Adrenal gland (tissue), 9 donors: ENCODE measurements at regions not wholly inside any gene's neighbourhood (a gene's known extent, or its start where the extent isn't known, plus 50 kb on each side); places are given as distances from the start of the nearest gene placed in this dataset.

Experiments
- DNase-seq, 7 donors: peaks; one replicate each; pipeline ENCODE4 v3.0.0-alpha.2; 2019 to 2020
- H3K27ac ChIP-seq, 5 donors: fragments of 200-600 bp; sonication (generic) in 4 of 5; 1 replicate in 3 of 5; 2 replicates in 2 of 5; pipeline versions ENCODE4 v1.5.1 to v1.8.0; 2016 to 2020; ENCODE audit warnings: mild to moderate bottlenecking in 1 of 5
- H3K27me3 ChIP-seq: fragments of 200-600 bp; 2 replicates; pipeline ENCODE4 v1.8.0; 2021
- H3K36me3 ChIP-seq, 2 donors: fragments of 200-600 bp; replicated peaks in 1 of 2; 1 replicate in 1 of 2; 2 replicates in 1 of 2; pipeline versions ENCODE4 v1.5.1 to v1.8.0; 2018 to 2022
- H3K4me1 ChIP-seq, 2 donors: fragments of 200-600 bp; replicated peaks in 1 of 2; 1 replicate in 1 of 2; 2 replicates in 1 of 2; pipeline versions ENCODE4 v1.5.1 to v1.8.0; 2018 to 2021
- H3K4me3 ChIP-seq, 4 donors: fragments of 200-600 bp; sonication (generic) in 3 of 4; one replicate each; pipeline ENCODE4 v1.5.1; 2016 to 2018
- H3K9me3 ChIP-seq, 3 donors: fragments of 200-600 bp; sonication (generic) in 1 of 3; replicated peaks in 1 of 3; 1 replicate in 2 of 3; 2 replicates in 1 of 3; pipeline versions ENCODE4 v1.5.1 to v1.8.0; 2016 to 2021
- CTCF ChIP-seq, 6 experiments: fragments of 450-650 bp in 4 of 6; fragments of 200-600 bp in 2 of 6; sonication (generic) in 1 of 6; IDR thresholded peaks; 1 replicate in 5 of 6; 2 replicates in 1 of 6; pipeline versions ENCODE4 v1.5.1 to v1.8.0; 2016 to 2021; ENCODE audit warnings: antibody characterized with exemption in 6 of 6, mild to moderate bottlenecking in 2 of 6, moderate library complexity in 1 of 6
- POLR2A ChIP-seq, 2 donors: fragments of 450-650 bp; IDR thresholded peaks; one replicate each; pipeline ENCODE4 v1.6.1; 2017; ENCODE audit warnings: antibody characterized with exemption in 2 of 2, mild to moderate bottlenecking in 2 of 2, moderate library complexity in 1 of 2
- WGBS, 4 donors: extraction: QIAGEN DNeasy Blood & Tissue Kit in 2 of 4; methylation state at CpG; one replicate each; pipeline versions ENCODE4 v1.1.5 to v1.1.7; 2013 to 2017; 5-methylcytosine and 5-hydroxymethylcytosine counted together
- intact Hi-C, 2 donors: fragments of 100-400 bp; cut with DNase I; formaldehyde crosslinking; loops; one replicate each; pipeline versions ENCODE4 v1.14.1 to v1.15.0; 2022 to 2023
- donor health status: healthy with polysubstance abuse.
- donor health status: Bipolar disorder and iron deficiency.
- donor health status: DM: yes; HTN: yes; CAD: no.
- donor health status: DM: no; HTN: no; CAD: no.
- donor health status: DM: no; HTN: no; CAD: no.

GRCh38 chrX:39519566-39520301 is 578.0 kb downstream of the BCOR start:
- intact Hi-C loops, result no loop called here
- TF ChIP-seq POLR2A (IDR thresholded peaks at IDR 0.05) (no peak), CTCF (IDR thresholded peaks at IDR 0.05) (no peak)
- Histone ChIP-seq H3K27ac (no peak overlapping the region), H3K4me1 (no peaks in the 10 kb centered on the region), H3K9me3 (no peaks in the 10 kb centered on the region), H3K36me3 (no peaks in the 10 kb centered on the region), H3K27me3 (peaks cover 9% of the 10 kb centered on the region), H3K4me3 (no peak overlapping the region)
- no peak for DNase-seq
- 62 to 67% (median 65%) methylated on average over 9 to 14 of the region's 14 CpGs for WGBS, 4 donors

- 50 to 95% (median 83%) methylated on average over 2 to 3 of the region's 3 CpGs for WGBS, 4 donors
- no peak overlapping the region for H3K4me3 ChIP-seq
Measured at GRCh38 chrX:39525758-39526157, 572.0 kb downstream of the BCOR start.

GRCh38 chrX:39527025-39527424 is 570.7 kb downstream of the BCOR start:
- Histone ChIP-seq H3K36me3 (no peaks in the 10 kb centered on the region), H3K9me3 (no peaks in the 10 kb centered on the region), H3K27ac (no peak overlapping the region), H3K4me3 (no peak overlapping the region), H3K27me3 (peaks cover 2% of the 10 kb centered on the region), H3K4me1 (no peaks in the 10 kb centered on the region)
- 55 to 67% (median 62%) methylated on average over 3 of the region's 3 CpGs for WGBS, 4 donors
- intact Hi-C loops, result no loop called here
- peak in 2 of 7 donors; percentile 11 to 25 for DNase-seq
- no peak for TF ChIP-seq POLR2A (IDR thresholded peaks at IDR 0.05)
- TF ChIP-seq CTCF (IDR thresholded peaks at IDR 0.05), result no peak

More at GRCh38 chrX:39525758-39526157, 572.0 kb downstream of the BCOR start:
- Histone ChIP-seq H3K4me1 (no peaks in the 10 kb centered on the region), H3K9me3 (no peaks in the 10 kb centered on the region), H3K36me3 (no peaks in the 10 kb centered on the region), H3K27me3 (peaks cover 2% of the 10 kb centered on the region), H3K27ac (no peak overlapping the region)
- no peak for DNase-seq
- intact Hi-C loops, result no loop called here
- TF ChIP-seq POLR2A (IDR thresholded peaks at IDR 0.05) (no peak), CTCF (IDR thresholded peaks at IDR 0.05) (no peak)

- peaks cover 1% of the 10 kb centered on the region for H3K27me3 ChIP-seq
- no peaks in the 10 kb centered on the region for H3K4me1 ChIP-seq
- H3K36me3 ChIP-seq, result no peaks in the 10 kb centered on the region
- WGBS, 4 donors, result 80 to 91% (median 86%) methylated on average over 8 to 9 of the region's 9 CpGs
- TF ChIP-seq POLR2A (IDR thresholded peaks at IDR 0.05) (no peak), CTCF (IDR thresholded peaks at IDR 0.05) (no peak)
- no peaks in the 10 kb centered on the region for H3K9me3 ChIP-seq
- no peak for DNase-seq
- no peak overlapping the region for H3K27ac ChIP-seq
- no peak overlapping the region for H3K4me3 ChIP-seq
- intact Hi-C loops, result no loop called here
Measured at GRCh38 chrX:39528161-39528916, 569.4 kb downstream of the BCOR start.
